ENCODE measurements at regions not wholly inside any gene's neighbourhood (a gene's known extent, or its start where the extent isn't known, plus 50 kb on each side); places are given as distances from the start of the nearest gene placed in this dataset.

DNA sequence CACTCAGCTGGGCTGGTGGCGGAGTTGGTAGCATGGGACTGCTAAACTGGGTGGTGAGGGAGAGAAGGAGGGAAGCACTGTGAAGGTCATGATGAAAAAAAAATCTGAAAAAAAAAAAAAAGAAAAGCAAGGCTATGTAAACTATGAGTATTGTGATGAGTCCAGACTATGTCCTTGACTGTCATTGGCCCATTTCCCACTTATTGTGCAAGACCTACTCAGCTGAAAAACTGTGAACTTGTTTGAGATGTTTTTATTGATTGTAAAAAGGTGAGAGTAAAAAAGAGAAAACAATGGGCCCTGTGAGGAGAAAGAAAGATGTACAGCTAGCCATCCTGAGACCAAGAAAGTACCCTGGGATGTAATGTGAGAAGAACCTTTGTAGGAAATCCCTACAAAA is 798.4 kb upstream of the TENM4 start:
- no peak overlapping the region for H3K27ac ChIP-seq (ENCODE audit: low read depth, low read length)
- no peaks in the 10 kb centered on the region for H3K36me3 ChIP-seq (ENCODE audit: control insufficient read depth, insufficient read depth, low read length)
- no peaks in the 10 kb centered on the region for H3K4me1 ChIP-seq (ENCODE audit: control insufficient read depth, insufficient read depth, low read length)
- no peak for DNase-seq (ENCODE audit: low read depth in 4 of 6, low spot score in 6 of 6)
- 100% methylated on average over 1 of the region's 1 CpG for WGBS (ENCODE audit: insufficient coverage)
- H3K9me3 ChIP-seq (ENCODE audit: control insufficient read depth, insufficient read depth, low read length), result no peaks in the 10 kb centered on the region
- no peaks in the 10 kb centered on the region for H3K27me3 ChIP-seq (ENCODE audit: control insufficient read depth, insufficient read depth, low read length)
- H3K4me3 ChIP-seq (ENCODE audit: low read depth, low read length), result no peak overlapping the region

DNA sequence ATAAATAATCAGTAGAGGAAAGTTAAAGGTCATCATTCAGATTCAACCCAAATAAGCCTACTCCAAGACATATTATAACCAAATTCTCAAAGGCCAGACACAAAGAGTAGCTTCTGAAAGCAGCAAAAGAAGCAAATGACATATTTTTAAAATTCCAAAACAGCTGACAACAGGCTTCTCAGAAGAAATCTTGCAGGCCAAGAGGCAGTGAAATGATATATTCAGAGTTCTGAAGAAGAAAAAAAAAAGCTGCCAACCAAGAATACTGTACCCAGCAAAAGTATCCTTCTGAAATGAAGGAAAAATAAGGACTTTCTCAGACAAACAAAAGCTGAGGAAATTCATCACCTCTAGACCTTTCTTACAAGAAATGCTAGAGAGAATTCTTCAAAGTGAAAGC is 787.1 kb upstream of the TENM4 start:
- Histone ChIP-seq H3K36me3 (ENCODE audit: control insufficient read depth, insufficient read depth, low read length) (no peaks in the 10 kb centered on the region), H3K4me1 (ENCODE audit: control insufficient read depth, insufficient read depth, low read length) (no peaks in the 10 kb centered on the region), H3K9me3 (ENCODE audit: control insufficient read depth, insufficient read depth, low read length) (peaks cover 19% of the 10 kb centered on the region), H3K27ac (ENCODE audit: low read depth, low read length) (no peak overlapping the region), H3K4me3 (ENCODE audit: low read depth, low read length) (no peak overlapping the region), H3K27me3 (ENCODE audit: control insufficient read depth, insufficient read depth, low read length) (no peaks in the 10 kb centered on the region)
- no peak for DNase-seq (ENCODE audit: low read depth in 4 of 6, low spot score in 6 of 6)

DNA sequence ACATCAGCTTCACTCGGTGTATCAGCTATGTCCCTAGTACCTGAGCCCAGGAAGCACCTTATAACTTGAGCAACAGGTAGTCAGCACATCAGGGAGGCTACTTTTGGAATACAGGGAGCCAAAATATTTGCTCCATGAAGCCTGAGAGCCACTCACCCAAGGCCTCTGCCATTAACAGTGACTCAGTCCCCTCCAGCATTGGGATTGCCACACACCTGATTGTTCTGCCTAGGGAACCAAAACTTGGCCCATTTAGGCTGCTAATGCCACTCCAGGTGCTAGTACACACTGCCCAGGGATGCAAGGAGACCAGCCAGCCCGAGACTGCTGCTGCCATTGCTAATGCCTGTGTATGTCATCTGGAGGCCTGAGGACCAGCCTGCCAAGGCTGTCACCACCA is 773.6 kb upstream of the TENM4 start:
- H3K9me3 ChIP-seq (ENCODE audit: control insufficient read depth, insufficient read depth, low read length), result no peaks in the 10 kb centered on the region
- 86% methylated on average over 2 of the region's 2 CpGs for WGBS (ENCODE audit: insufficient coverage)
- no peak overlapping the region for H3K4me3 ChIP-seq (ENCODE audit: low read depth, low read length)
- no peaks in the 10 kb centered on the region for H3K36me3 ChIP-seq (ENCODE audit: control insufficient read depth, insufficient read depth, low read length)
- DNase-seq (ENCODE audit: low read depth in 4 of 6, low spot score in 6 of 6), result no peak
- H3K27ac ChIP-seq (ENCODE audit: low read depth, low read length), result no peak overlapping the region
- H3K4me1 ChIP-seq (ENCODE audit: control insufficient read depth, insufficient read depth, low read length), result no peaks in the 10 kb centered on the region
- H3K27me3 ChIP-seq (ENCODE audit: control insufficient read depth, insufficient read depth, low read length), result no peaks in the 10 kb centered on the region

DNA sequence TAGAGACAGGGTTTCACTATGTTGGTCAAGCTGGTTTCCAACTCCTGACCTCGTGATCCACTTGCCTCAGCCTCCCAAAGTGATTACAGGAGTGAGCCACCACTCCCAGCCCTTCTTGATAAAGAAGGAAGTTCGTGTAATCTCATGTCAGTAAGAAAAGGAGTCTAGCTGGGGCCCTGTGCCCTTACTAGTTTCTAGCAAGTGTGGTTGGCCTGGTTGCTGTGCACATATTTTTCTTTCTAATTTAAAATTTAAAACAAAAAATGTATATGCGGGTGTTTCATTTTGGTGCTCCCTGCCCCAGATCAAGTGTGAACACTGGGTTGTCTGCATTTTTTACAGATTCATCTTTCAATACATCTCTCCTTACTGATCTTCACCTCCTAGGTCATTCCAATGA is 770.8 kb upstream of the TENM4 start:
- no peaks in the 10 kb centered on the region for H3K27me3 ChIP-seq (ENCODE audit: control insufficient read depth, insufficient read depth, low read length)
- H3K36me3 ChIP-seq (ENCODE audit: control insufficient read depth, insufficient read depth, low read length), result no peaks in the 10 kb centered on the region
- DNase-seq (ENCODE audit: low read depth in 4 of 6, low spot score in 6 of 6), result no peak
- no peaks in the 10 kb centered on the region for H3K4me1 ChIP-seq (ENCODE audit: control insufficient read depth, insufficient read depth, low read length)
- H3K27ac ChIP-seq (ENCODE audit: low read depth, low read length), result no peak overlapping the region
- H3K9me3 ChIP-seq (ENCODE audit: control insufficient read depth, insufficient read depth, low read length), result no peaks in the 10 kb centered on the region
- H3K4me3 ChIP-seq (ENCODE audit: low read depth, low read length), result no peak overlapping the region
- WGBS (ENCODE audit: insufficient coverage), result 100% methylated on average over 1 of the region's 3 CpGs

DNA sequence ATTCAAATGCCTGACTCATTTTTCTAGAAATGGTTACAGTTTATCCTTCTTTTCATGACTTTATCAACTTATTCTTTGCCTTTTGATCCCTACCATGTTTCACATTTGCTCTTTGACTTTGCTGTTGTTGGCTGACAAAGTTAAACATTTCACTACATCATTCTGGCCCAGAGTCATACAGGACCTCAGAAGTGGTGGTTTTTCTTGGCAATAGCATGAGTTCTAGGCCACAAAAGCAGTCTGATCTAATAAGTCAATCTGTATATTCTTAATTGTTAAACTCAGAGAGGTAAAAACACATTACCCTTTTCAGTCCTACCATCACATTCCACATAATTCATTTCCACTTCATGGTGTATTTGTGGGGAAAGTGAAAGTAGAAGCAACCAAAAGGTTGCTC is 763.2 kb upstream of the TENM4 start:
- H3K36me3 ChIP-seq (ENCODE audit: control insufficient read depth, insufficient read depth, low read length), result no peaks in the 10 kb centered on the region
- H3K27ac ChIP-seq (ENCODE audit: low read depth, low read length), result no peak overlapping the region
- no peak overlapping the region for H3K4me3 ChIP-seq (ENCODE audit: low read depth, low read length)
- no peaks in the 10 kb centered on the region for H3K4me1 ChIP-seq (ENCODE audit: control insufficient read depth, insufficient read depth, low read length)
- no peak for DNase-seq (ENCODE audit: low read depth in 4 of 6, low spot score in 6 of 6)
- H3K9me3 ChIP-seq (ENCODE audit: control insufficient read depth, insufficient read depth, low read length), result no peaks in the 10 kb centered on the region
- H3K27me3 ChIP-seq (ENCODE audit: control insufficient read depth, insufficient read depth, low read length), result no peaks in the 10 kb centered on the region

DNA sequence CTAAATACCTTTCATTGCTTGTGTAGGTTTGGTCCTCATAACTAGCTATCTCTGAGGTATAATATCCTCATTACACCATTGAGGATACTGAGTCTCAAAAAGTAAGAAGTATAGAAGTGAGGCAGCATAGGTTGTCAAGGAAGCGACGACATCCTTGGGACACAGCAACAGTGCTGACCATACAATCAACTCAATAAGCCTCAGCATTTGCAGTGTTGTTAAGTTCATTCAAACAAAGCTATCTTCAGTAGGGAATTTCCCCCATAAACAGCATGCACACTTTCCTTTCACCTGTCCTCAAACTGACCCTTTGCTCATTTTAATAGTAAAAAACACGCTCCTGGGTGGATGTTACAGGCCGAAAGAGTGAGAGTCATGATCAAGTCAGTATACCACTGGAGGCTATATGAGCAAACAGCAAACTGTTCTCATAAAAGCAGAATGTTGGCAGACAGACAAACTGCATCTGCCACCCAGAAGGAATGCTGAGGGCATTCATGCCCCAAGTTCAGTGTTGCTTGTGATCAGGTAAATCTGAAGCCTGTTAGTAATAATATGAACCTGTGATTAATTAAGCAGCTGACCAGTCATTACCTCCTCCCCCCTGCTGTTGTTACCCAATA is 756.2 kb upstream of the TENM4 start:
- no peaks in the 10 kb centered on the region for H3K9me3 ChIP-seq (ENCODE audit: control insufficient read depth, insufficient read depth, low read length)
- WGBS (ENCODE audit: insufficient coverage), result 90% methylated on average over 3 of the region's 4 CpGs
- no peaks in the 10 kb centered on the region for H3K27me3 ChIP-seq (ENCODE audit: control insufficient read depth, insufficient read depth, low read length)
- DNase-seq (ENCODE audit: low read depth in 4 of 6, low spot score in 6 of 6), result no peak
- no peaks in the 10 kb centered on the region for H3K36me3 ChIP-seq (ENCODE audit: control insufficient read depth, insufficient read depth, low read length)
- no peaks in the 10 kb centered on the region for H3K4me1 ChIP-seq (ENCODE audit: control insufficient read depth, insufficient read depth, low read length)
- no peak overlapping the region for H3K27ac ChIP-seq (ENCODE audit: low read depth, low read length)
- no peak overlapping the region for H3K4me3 ChIP-seq (ENCODE audit: low read depth, low read length)

DNA sequence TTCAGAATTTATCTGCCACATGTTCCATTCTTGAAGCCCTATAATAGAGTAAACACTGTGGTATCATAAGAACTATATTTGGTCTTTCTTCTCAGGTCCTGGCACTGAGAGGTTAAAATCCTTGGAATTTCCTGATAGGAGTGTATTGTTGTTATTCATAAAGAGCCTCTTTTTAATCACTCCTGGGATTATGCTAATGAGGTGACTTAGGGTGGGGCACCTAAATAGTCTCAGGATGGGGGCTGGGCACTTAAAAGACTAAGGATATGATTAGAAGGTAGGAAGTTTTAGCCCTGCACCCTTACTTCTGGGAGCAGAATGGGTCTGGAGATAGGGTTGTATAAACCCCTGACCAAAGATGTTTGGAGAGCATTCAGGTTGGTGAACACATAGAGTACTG is 755.2 kb upstream of the TENM4 start:
- no peak for DNase-seq (ENCODE audit: low read depth in 4 of 6, low spot score in 6 of 6)
- Histone ChIP-seq H3K36me3 (ENCODE audit: control insufficient read depth, insufficient read depth, low read length) (no peaks in the 10 kb centered on the region), H3K9me3 (ENCODE audit: control insufficient read depth, insufficient read depth, low read length) (no peaks in the 10 kb centered on the region), H3K4me3 (ENCODE audit: low read depth, low read length) (no peak overlapping the region), H3K27ac (ENCODE audit: low read depth, low read length) (no peak overlapping the region), H3K27me3 (ENCODE audit: control insufficient read depth, insufficient read depth, low read length) (no peaks in the 10 kb centered on the region), H3K4me1 (ENCODE audit: control insufficient read depth, insufficient read depth, low read length) (no peaks in the 10 kb centered on the region)

DNA sequence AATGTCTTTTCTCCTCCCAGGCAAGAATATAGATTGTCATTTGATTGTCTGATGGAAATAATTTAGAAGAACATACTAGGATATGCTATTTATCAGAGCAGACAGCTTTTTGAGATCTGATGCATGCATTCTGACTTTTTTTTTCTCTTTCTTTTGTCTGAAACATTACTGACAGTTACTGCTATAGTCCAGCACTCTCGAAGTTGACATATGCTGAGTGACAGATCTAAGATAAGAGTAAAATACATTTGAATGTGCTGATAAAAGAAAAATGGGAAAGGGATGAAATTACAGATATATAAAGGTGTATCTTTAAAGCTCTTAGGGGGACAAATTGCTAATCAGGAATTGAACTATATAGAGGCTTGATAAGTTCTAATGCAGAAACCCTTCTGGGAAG is 753.8 kb upstream of the TENM4 start:
- DNase-seq (ENCODE audit: low read depth in 4 of 6, low spot score in 6 of 6), result no peak
- Histone ChIP-seq H3K4me1 (ENCODE audit: control insufficient read depth, insufficient read depth, low read length) (no peaks in the 10 kb centered on the region), H3K9me3 (ENCODE audit: control insufficient read depth, insufficient read depth, low read length) (no peaks in the 10 kb centered on the region), H3K27ac (ENCODE audit: low read depth, low read length) (no peak overlapping the region), H3K27me3 (ENCODE audit: control insufficient read depth, insufficient read depth, low read length) (no peaks in the 10 kb centered on the region), H3K4me3 (ENCODE audit: low read depth, low read length) (no peak overlapping the region), H3K36me3 (ENCODE audit: control insufficient read depth, insufficient read depth, low read length) (no peaks in the 10 kb centered on the region)
- WGBS (ENCODE audit: insufficient coverage), result no CpG with 5 or more reads among the region's 1 CpG

DNA sequence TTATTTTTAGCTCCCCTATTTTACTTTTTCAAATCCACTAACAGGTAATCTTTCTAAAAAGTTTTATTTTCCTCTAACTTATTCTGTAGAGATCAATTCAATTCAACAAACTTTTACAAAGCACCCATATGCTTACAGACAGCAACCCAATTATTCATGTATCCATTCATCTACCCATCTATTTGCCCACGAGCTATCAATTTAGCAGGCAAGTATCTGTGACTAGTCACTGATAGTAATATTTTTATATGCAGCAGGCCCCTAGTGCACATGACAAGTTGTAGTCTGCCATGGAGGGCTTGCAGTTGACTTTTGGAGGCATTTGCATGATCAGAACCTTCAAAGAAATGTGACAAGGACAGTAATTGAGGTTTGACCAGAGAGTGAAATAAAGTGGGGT is 753.2 kb upstream of the TENM4 start:
- Histone ChIP-seq H3K36me3 (ENCODE audit: control insufficient read depth, insufficient read depth, low read length) (no peaks in the 10 kb centered on the region), H3K4me1 (ENCODE audit: control insufficient read depth, insufficient read depth, low read length) (no peaks in the 10 kb centered on the region), H3K9me3 (ENCODE audit: control insufficient read depth, insufficient read depth, low read length) (no peaks in the 10 kb centered on the region), H3K27me3 (ENCODE audit: control insufficient read depth, insufficient read depth, low read length) (no peaks in the 10 kb centered on the region), H3K4me3 (ENCODE audit: low read depth, low read length) (no peak overlapping the region), H3K27ac (ENCODE audit: low read depth, low read length) (no peak overlapping the region)
- WGBS (ENCODE audit: insufficient coverage), result no CpG with 5 or more reads among the region's 1 CpG
- no peak for DNase-seq (ENCODE audit: low read depth in 4 of 6, low spot score in 6 of 6)

DNA sequence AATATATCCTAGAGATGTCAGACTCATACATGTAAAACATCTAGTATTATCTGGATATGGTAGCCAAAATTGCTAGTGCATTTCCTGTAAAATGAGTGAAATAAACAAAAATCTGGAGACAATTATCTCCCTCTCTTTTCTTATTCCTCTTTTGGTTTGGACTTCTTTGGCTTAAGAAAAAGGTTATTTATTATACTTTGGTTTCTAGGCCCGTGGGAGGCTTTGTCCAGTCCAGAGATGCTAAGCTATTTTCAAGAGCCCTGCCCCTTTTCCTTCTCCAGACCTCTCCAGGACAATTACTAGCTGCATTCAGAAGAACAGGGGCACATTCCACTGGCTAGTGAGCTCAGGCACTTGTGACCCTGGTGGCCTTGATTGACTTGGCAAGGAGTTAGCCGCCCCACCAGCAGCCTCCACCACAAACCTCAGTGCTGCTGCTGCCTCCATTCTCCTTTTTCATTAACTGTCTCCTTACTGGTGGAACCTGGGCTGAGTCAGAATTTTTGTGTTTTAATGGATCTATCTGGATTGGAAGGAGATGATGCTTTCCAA is 747.3 kb upstream of the TENM4 start:
- Histone ChIP-seq H3K9me3 (ENCODE audit: control insufficient read depth, insufficient read depth, low read length) (no peaks in the 10 kb centered on the region), H3K4me3 (ENCODE audit: low read depth, low read length) (no peak overlapping the region), H3K27ac (ENCODE audit: low read depth, low read length) (no peak overlapping the region), H3K4me1 (ENCODE audit: control insufficient read depth, insufficient read depth, low read length) (no peaks in the 10 kb centered on the region), H3K27me3 (ENCODE audit: control insufficient read depth, insufficient read depth, low read length) (no peaks in the 10 kb centered on the region), H3K36me3 (ENCODE audit: control insufficient read depth, insufficient read depth, low read length) (no peaks in the 10 kb centered on the region)
- DNase-seq (ENCODE audit: low read depth in 4 of 6, low spot score in 6 of 6), result no peak
- 29% methylated on average over 1 of the region's 2 CpGs for WGBS (ENCODE audit: insufficient coverage)

Data from spinal cord (tissue), 9 donors.